SJSA1 (cell line): ENCODE measurements at regions not wholly inside any gene's neighbourhood (a gene's known extent, or its start where the extent isn't known, plus 50 kb on each side); places are given as distances from the start of the nearest gene placed in this dataset.

Experiments
- DNase-seq, 2 experiments: peaks; one replicate each; pipeline ENCODE4 v3.0.0-alpha.2; 2015 to 2020; ENCODE audit warnings: low spot score in 2 of 2, low read depth in 1 of 2
- H3K27ac ChIP-seq: fragments of 250-450 bp; sonication (Bioruptor Pico); 2 replicates; pipeline ENCODE4 v1.5.1; 2020; ENCODE audit warnings: mild to moderate bottlenecking, moderate library complexity
- H3K27me3 ChIP-seq: fragments of 250-450 bp; sonication (Bioruptor Pico); replicated peaks from 2 replicates; pipeline ENCODE4 v1.5.1; 2020; ENCODE audit warnings: mild to moderate bottlenecking, moderate library complexity
- H3K36me3 ChIP-seq: fragments of 250-450 bp; sonication (Bioruptor Pico); 2 replicates; pipeline ENCODE4 v1.5.1; 2020; ENCODE audit warnings: mild to moderate bottlenecking
- H3K4me1 ChIP-seq: fragments of 250-450 bp; sonication (Bioruptor Pico); replicated peaks from 2 replicates; pipeline ENCODE4 v1.6.1; 2021; ENCODE audit warnings: mild to moderate bottlenecking
- H3K4me3 ChIP-seq: fragments of 250-450 bp; sonication (Bioruptor Pico); 2 replicates; pipeline ENCODE4 v1.5.1; 2020; ENCODE audit warnings: mild to moderate bottlenecking
- H3K9me3 ChIP-seq: fragments of 250-450 bp; sonication (Bioruptor Pico); replicated peaks from 2 replicates; pipeline ENCODE4 v1.5.1; 2020; ENCODE audit warnings: mild to moderate bottlenecking

GRCh38 chr5:74413403-74414048 lies 227.0 kb downstream of the ENC1 start:
- H3K27ac ChIP-seq = no peak overlapping the region
- H3K9me3 ChIP-seq = no peaks in the 10 kb centered on the region
- no peaks in the 10 kb centered on the region for H3K36me3 ChIP-seq
- no peak overlapping the region for H3K4me3 ChIP-seq
- no peaks in the 10 kb centered on the region for H3K27me3 ChIP-seq
- DNase-seq = no peak
- H3K4me1 ChIP-seq = peaks cover 15% of the 10 kb centered on the region

- Histone ChIP-seq H3K27me3 (no peaks in the 10 kb centered on the region), H3K36me3 (no peaks in the 10 kb centered on the region)
Measured at GRCh38 chr5:74412066-74412465, 228.5 kb downstream of the ENC1 start.

DNA sequence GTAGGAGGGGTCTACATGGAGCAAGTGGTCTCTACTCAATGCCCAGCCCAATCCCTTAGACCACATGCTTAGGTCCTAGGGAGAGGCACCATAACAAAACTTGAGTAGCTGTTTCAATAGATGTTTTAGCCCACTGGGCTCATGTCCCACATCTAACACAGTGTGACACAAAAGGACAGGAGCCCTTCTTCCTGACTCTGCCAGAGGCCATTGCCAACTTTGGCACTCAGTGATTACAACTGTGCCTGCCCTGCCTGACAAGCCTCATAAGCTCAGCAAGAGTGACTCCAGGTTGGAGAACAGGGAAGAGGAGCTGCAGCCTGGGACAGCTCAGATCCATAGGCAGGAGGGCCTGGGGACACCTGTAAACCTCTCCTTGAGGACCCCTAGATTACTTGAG lies 230.8 kb downstream of the ENC1 start:
- no peaks in the 10 kb centered on the region for H3K36me3 ChIP-seq
- H3K27me3 ChIP-seq = no peaks in the 10 kb centered on the region
- H3K27ac ChIP-seq = no peak overlapping the region
- no peak for DNase-seq
- H3K4me3 ChIP-seq = no peak overlapping the region
- no peaks in the 10 kb centered on the region for H3K9me3 ChIP-seq
- H3K4me1 ChIP-seq = peaks cover 7% of the 10 kb centered on the region

More at GRCh38 chr5:74412066-74412465, 228.5 kb downstream of the ENC1 start:
- H3K4me3 ChIP-seq = no peak overlapping the region
- H3K27ac ChIP-seq = no peak overlapping the region
- DNase-seq = no peak
- H3K9me3 ChIP-seq = no peaks in the 10 kb centered on the region
- H3K4me1 ChIP-seq = peaks cover 15% of the 10 kb centered on the region

- DNase-seq = no peak
- no peak overlapping the region for H3K4me3 ChIP-seq
- H3K4me1 ChIP-seq = peaks cover 7% of the 10 kb centered on the region
- H3K27ac ChIP-seq = no peak overlapping the region
- no peaks in the 10 kb centered on the region for H3K36me3 ChIP-seq
- no peaks in the 10 kb centered on the region for H3K9me3 ChIP-seq
- no peaks in the 10 kb centered on the region for H3K27me3 ChIP-seq
Measured at GRCh38 chr5:74409166-74409706, 231.3 kb downstream of the ENC1 start.

GRCh38 chr5:74408150-74409043 lies 232.1 kb downstream of the ENC1 start:
- H3K27me3 ChIP-seq = no peaks in the 10 kb centered on the region
- H3K4me3 ChIP-seq = no peak overlapping the region
- H3K4me1 ChIP-seq = peaks cover 7% of the 10 kb centered on the region
- no peaks in the 10 kb centered on the region for H3K36me3 ChIP-seq
- no peak overlapping the region for H3K27ac ChIP-seq
- DNase-seq = no peak
- no peaks in the 10 kb centered on the region for H3K9me3 ChIP-seq

- H3K4me1 ChIP-seq = peaks cover 7% of the 10 kb centered on the region
- H3K4me3 ChIP-seq = no peak overlapping the region
- no peak overlapping the region for H3K27ac ChIP-seq
- no peak for DNase-seq
- no peaks in the 10 kb centered on the region for H3K9me3 ChIP-seq
- no peaks in the 10 kb centered on the region for H3K36me3 ChIP-seq
- H3K27me3 ChIP-seq = no peaks in the 10 kb centered on the region
Measured at GRCh38 chr5:74407701-74408100, 232.8 kb downstream of the ENC1 start.

DNA sequence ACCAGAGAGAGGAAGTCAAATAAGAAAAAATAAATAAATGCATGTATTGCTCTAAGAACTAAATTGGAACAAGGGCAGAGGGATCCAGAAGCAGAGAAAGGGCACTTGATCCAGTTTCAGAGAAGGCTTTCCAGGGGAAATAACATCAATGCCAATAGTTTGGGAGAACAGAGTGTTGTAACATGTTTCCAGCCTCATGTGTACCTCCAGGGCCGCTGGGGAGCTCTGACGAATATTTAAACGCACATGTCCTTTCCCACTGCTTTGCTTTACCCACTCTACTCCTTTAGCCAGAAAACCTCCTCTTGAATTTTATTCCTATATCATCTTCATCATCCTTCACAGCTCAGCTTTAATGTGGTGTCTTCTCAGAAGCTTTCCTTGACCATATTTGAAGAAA lies 233.7 kb downstream of the ENC1 start:
- no peak overlapping the region for H3K27ac ChIP-seq
- no peak for DNase-seq
- H3K4me3 ChIP-seq = no peak overlapping the region
- H3K36me3 ChIP-seq = no peaks in the 10 kb centered on the region
- H3K9me3 ChIP-seq = no peaks in the 10 kb centered on the region
- peaks cover 7% of the 10 kb centered on the region for H3K4me1 ChIP-seq
- H3K27me3 ChIP-seq = no peaks in the 10 kb centered on the region

DNA sequence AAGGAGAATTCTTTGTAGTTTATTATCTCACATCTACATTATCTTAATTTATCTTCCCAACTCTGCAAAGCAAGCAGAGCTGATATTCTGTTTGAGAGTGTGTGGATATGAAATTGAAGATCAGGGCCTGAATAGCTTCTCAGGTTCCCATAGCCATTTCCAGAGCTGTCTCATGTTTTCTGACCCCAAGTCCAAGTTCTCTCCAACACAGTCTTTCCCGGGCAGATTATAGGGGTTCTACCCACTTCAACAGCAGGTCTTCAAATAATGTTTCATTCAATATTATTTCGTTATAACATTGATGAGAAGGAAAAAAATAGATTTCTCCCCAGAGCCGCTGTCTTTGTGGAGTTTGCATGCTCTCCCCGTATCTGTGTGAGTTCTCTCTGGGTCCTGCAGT lies 234.9 kb downstream of the ENC1 start:
- Histone ChIP-seq H3K4me3 (no peak overlapping the region), H3K36me3 (no peaks in the 10 kb centered on the region), H3K4me1 (no peaks in the 10 kb centered on the region), H3K27ac (no peak overlapping the region), H3K27me3 (no peaks in the 10 kb centered on the region), H3K9me3 (no peaks in the 10 kb centered on the region)
- DNase-seq = no peak

DNA sequence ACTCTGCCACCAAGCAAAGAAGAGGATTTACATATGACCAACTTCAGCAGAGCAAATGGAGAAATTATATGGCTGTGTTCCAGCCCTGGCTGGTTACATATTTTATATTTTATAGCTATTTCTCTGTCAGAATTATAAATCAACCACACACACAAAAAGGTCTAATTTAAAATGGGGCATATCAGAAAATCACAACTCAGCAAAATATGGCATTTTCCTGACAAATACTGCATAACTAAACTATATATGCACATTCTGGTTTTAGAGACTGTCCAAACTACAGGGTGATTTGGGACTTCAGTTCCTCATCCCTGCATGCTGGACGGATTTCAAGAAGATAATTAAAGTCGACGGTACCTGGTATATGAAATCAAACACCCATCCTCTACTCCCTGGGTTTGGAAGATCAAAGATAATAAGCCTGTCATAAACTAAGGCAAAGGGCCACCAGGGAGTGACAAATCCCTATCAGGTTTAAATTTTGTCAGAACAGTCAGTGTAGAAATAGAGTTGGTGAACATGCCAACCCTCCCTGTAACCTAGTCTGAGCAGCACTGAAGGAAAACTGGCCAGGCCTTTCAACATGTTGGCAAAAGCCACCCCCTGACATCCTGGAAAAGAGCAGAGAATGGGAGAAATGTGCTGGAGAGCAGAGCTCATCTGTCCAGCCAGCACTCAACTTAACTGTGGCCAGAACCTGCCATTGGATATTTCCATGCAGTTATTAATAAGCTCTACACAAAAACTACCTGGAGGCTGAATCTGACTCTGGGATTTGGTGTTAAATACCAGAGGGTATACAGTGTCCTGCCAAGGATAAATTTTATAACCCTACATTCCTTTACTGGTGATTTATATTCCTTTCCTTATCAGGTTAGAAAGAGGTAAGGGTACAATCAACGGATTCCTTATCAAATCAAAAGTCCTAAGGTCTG lies 235.7 kb downstream of the ENC1 start:
- DNase-seq = no peak
- Histone ChIP-seq H3K9me3 (no peaks in the 10 kb centered on the region), H3K27ac (no peak overlapping the region), H3K27me3 (no peaks in the 10 kb centered on the region), H3K36me3 (no peaks in the 10 kb centered on the region), H3K4me1 (no peaks in the 10 kb centered on the region), H3K4me3 (no peak overlapping the region)

GRCh38 chr5:74403771-74404170 lies 236.8 kb downstream of the ENC1 start:
- DNase-seq = no peak
- no peak overlapping the region for H3K27ac ChIP-seq
- no peaks in the 10 kb centered on the region for H3K27me3 ChIP-seq
- no peaks in the 10 kb centered on the region for H3K9me3 ChIP-seq
- H3K4me3 ChIP-seq = no peak overlapping the region
- H3K4me1 ChIP-seq = no peaks in the 10 kb centered on the region
- H3K36me3 ChIP-seq = no peaks in the 10 kb centered on the region

- Histone ChIP-seq H3K36me3 (no peaks in the 10 kb centered on the region), H3K4me1 (no peaks in the 10 kb centered on the region)
Measured at GRCh38 chr5:74402553-74402952, 238.0 kb downstream of the ENC1 start.

GRCh38 chr5:74401946-74402320 lies 238.6 kb downstream of the ENC1 start:
- no peaks in the 10 kb centered on the region for H3K4me1 ChIP-seq
- H3K4me3 ChIP-seq = no peak overlapping the region
- H3K27me3 ChIP-seq = no peaks in the 10 kb centered on the region
- H3K27ac ChIP-seq = no peak overlapping the region
- no peaks in the 10 kb centered on the region for H3K36me3 ChIP-seq
- no peak for DNase-seq
- H3K9me3 ChIP-seq = no peaks in the 10 kb centered on the region

More at GRCh38 chr5:74402553-74402952, 238.0 kb downstream of the ENC1 start:
- no peaks in the 10 kb centered on the region for H3K9me3 ChIP-seq
- no peak overlapping the region for H3K27ac ChIP-seq
- no peak for DNase-seq
- no peak overlapping the region for H3K4me3 ChIP-seq
- H3K27me3 ChIP-seq = no peaks in the 10 kb centered on the region

DNA sequence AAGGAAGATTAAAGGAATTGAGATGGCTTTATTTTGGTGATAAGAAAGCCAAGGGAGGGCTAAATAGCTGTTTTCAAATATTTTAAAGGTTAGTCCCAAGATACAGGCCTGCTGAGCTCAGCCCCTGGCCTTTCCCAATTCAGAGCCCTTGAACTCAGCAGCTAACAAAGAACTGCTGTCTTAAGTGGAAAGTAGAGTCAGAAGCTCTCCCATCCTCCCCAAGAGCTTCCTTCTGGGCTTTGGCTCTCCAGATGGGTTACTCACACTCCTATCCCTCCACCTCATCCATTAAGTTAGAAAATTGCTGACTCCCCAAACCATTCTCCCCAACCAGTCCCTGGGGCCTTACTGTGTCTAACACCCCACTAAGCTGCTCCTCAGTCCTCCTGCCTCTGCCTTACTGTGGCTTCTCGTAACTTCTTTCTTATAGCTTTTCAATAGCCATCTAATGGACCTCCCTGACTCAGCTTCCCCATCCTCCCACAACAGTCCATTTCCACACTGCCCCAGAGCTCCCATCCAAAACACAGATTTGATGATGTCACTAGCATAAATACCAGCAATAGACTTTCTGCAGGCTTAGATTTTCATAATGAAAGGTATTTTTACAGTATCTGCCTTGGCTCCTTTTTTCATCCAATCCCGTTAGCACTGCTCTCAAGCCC lies 239.1 kb downstream of the ENC1 start:
- Histone ChIP-seq H3K4me1 (no peaks in the 10 kb centered on the region), H3K9me3 (no peaks in the 10 kb centered on the region), H3K27me3 (no peaks in the 10 kb centered on the region), H3K36me3 (no peaks in the 10 kb centered on the region), H3K27ac (no peak overlapping the region), H3K4me3 (no peak overlapping the region)
- DNase-seq = no peak
